Stimulated activated memory B cell treated with anti-CD40 and anti-IgM and Interleukin-4, amounts not matched to agents 10 μg/mL and 1 μg/mL and 100 μg/mL, for 72 hours (primary cell): ENCODE measurements at regions not wholly inside any gene's neighbourhood (a gene's known extent, or its start where the extent isn't known, plus 50 kb on each side); places are given as distances from the start of the nearest gene placed in this dataset.
A peak's percentile ranks its signal among the peaks of the same experiment; 100 is the strongest.

Experiments used
- ATAC-seq: fragments of 150-1000 bp; cut with Tn5 transposase; 2 replicates; pipeline ENCODE4 v1.10.0; 2021
- H3K27ac Mint-ChIP-seq: one replicate; pipeline ENCODE4 v1.8.0; 2022; ENCODE audit warnings: mild to moderate bottlenecking, mixed read lengths
- H3K27me3 Mint-ChIP-seq: one replicate; pipeline ENCODE4 v1.8.0; 2022; ENCODE audit warnings: mixed read lengths
- H3K36me3 Mint-ChIP-seq: one replicate; pipeline ENCODE4 v1.8.0; 2022; ENCODE audit warnings: mixed read lengths
- H3K4me1 Mint-ChIP-seq: one replicate; pipeline ENCODE4 v1.8.0; 2022; ENCODE audit warnings: mixed read lengths
- H3K4me3 Mint-ChIP-seq: one replicate; pipeline ENCODE4 v1.8.0; 2022; ENCODE audit warnings: mild to moderate bottlenecking, moderate library complexity, mixed read lengths
- H3K9me3 Mint-ChIP-seq: one replicate; pipeline ENCODE4 v1.8.0; 2022; ENCODE audit warnings: mixed read lengths

GRCh38 chr2:43126817-43127207 lies 99.6 kb downstream of the ZFP36L2 start:
- Mint-ChIP-seq H3K4me3 (no peak overlapping the region), H3K9me3 (no peaks in the 10 kb centered on the region), H3K36me3 (no peaks in the 10 kb centered on the region), H3K4me1 (peaks cover 82% of the 10 kb centered on the region), H3K27me3 (no peaks in the 10 kb centered on the region), H3K27ac (peak overlapping the region; percentile 65)
- no peak for ATAC-seq

GRCh38 chr2:43125090-43125998 lies 101.1 kb downstream of the ZFP36L2 start:
- ATAC-seq, result no peak
- H3K9me3 Mint-ChIP-seq, result no peaks in the 10 kb centered on the region
- H3K4me1 Mint-ChIP-seq, result peaks cover 67% of the 10 kb centered on the region
- no peaks in the 10 kb centered on the region for H3K36me3 Mint-ChIP-seq
- H3K27ac Mint-ChIP-seq, result peak overlapping the region; percentile 65
- H3K27me3 Mint-ChIP-seq, result no peaks in the 10 kb centered on the region
- H3K4me3 Mint-ChIP-seq, result no peak overlapping the region

DNA sequence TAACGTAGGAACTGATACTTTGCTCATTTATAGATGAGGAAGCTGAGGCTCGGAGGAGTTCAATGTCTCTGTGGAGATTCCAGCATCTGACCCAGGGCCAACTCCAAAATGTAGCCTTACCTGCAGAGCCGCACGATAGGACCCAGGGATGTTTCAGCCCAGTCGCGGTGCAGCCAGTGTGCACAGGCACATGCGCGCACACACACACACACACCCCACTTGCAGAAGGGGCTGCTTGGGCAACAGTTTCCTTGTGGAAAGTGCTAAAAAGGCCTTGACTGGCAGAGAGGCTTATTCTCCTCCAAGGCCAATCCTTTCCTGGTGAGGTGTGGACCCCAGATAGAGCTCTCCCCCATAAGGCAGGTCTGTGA lies 101.7 kb downstream of the ZFP36L2 start:
- Mint-ChIP-seq H3K4me1 (peaks cover 60% of the 10 kb centered on the region), H3K36me3 (no peaks in the 10 kb centered on the region), H3K27me3 (no peaks in the 10 kb centered on the region), H3K27ac (peak overlapping the region; percentile 65), H3K4me3 (no peak overlapping the region), H3K9me3 (no peaks in the 10 kb centered on the region)
- no peak for ATAC-seq

DNA sequence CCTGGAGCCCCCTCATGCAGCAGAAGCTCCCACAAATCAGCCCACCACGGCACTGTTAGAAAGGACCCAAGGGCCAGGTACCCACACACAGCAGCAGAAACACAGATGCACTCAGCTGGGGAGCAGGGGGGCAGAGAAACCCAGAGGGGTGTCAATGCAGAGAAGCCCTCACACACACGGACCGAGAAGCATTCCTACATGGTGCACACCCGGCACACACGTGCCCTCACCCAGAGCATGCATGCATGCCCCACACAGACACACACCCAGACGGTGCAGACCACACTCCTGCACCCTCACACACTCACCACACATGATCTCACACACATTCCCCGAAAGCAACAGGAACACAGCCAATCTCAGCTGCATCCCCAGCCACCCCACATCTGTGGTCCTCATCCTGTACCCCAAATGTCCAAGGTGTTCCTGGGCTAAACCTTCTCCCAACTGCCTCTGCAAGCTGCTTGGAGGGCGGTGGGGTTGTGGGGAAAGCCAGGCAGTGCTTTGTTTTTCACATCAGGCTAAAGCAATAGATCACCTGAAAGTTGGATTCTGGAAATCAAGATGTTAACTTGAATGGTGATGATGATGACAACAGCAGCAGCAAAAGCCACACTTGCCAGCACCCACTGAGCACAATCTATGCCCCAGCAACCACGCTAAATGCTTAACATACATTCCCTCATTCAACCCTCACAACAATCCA lies 102.3 kb downstream of the ZFP36L2 start:
- Mint-ChIP-seq H3K4me3 (no peak overlapping the region), H3K27me3 (no peaks in the 10 kb centered on the region), H3K4me1 (peaks cover 55% of the 10 kb centered on the region), H3K36me3 (no peaks in the 10 kb centered on the region), H3K9me3 (no peaks in the 10 kb centered on the region), H3K27ac (peak overlapping the region; percentile 15)
- ATAC-seq, result no peak

DNA sequence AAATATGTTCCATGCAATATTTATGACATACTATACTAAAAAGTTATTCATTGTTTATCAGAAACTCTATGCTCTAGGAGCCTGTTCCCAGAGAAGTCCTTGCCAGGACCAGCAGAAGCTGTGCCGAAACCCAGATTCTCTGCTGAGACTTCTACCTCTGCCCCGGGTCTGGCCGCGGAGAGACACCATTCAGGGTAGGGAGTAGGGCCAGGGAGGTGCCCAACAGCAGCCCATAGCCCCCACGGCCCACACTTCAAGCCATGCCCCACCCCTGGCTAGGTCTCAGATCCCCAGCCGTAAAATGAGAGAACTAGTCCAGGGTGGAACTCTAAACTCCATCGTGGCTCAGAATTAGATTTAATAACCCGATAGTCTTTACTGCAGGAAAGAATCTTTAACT lies 102.9 kb downstream of the ZFP36L2 start:
- H3K36me3 Mint-ChIP-seq, result peaks cover 4% of the 10 kb centered on the region
- H3K27me3 Mint-ChIP-seq, result no peaks in the 10 kb centered on the region
- H3K4me3 Mint-ChIP-seq, result no peak overlapping the region
- no peak for ATAC-seq
- H3K9me3 Mint-ChIP-seq, result peaks cover 3% of the 10 kb centered on the region
- peak overlapping the region; percentile 15 for H3K27ac Mint-ChIP-seq
- peaks cover 49% of the 10 kb centered on the region for H3K4me1 Mint-ChIP-seq

DNA sequence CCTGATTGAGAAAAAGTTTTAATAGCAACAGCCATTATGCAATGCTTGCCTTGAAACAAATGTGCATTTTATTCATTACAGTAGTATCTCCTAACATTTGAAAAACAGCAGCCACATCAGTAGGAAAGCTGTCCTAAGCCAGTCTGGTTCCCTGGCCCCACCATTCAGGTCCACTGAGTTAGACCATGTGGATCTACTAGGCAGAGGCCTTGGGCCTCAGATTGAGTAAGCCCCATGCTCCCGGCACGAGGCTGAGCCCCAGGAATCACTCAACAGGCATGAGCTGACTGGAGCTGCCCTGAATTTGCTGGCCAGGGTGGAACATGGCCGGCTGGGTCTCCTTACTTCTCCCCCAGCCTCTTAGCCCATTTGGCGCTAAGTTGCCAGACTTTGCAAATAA lies 103.4 kb downstream of the ZFP36L2 start:
- no peaks in the 10 kb centered on the region for H3K27me3 Mint-ChIP-seq
- ATAC-seq, result no peak
- peaks cover 6% of the 10 kb centered on the region for H3K36me3 Mint-ChIP-seq
- H3K27ac Mint-ChIP-seq, result no peak overlapping the region
- peaks cover 3% of the 10 kb centered on the region for H3K9me3 Mint-ChIP-seq
- H3K4me3 Mint-ChIP-seq, result no peak overlapping the region
- H3K4me1 Mint-ChIP-seq, result peaks cover 45% of the 10 kb centered on the region

GRCh38 chr2:43121580-43122314 lies 104.7 kb downstream of the ZFP36L2 start:
- peaks cover 3% of the 10 kb centered on the region for H3K9me3 Mint-ChIP-seq
- no peak for ATAC-seq
- H3K27ac Mint-ChIP-seq, result peak overlapping the region; percentile 19
- H3K4me1 Mint-ChIP-seq, result peaks cover 35% of the 10 kb centered on the region
- no peaks in the 10 kb centered on the region for H3K27me3 Mint-ChIP-seq
- peaks cover 6% of the 10 kb centered on the region for H3K36me3 Mint-ChIP-seq
- H3K4me3 Mint-ChIP-seq, result no peak overlapping the region

- ATAC-seq, result no peak
- H3K27ac Mint-ChIP-seq, result no peak overlapping the region
- peaks cover 6% of the 10 kb centered on the region for H3K36me3 Mint-ChIP-seq
- H3K4me3 Mint-ChIP-seq, result no peak overlapping the region
- H3K9me3 Mint-ChIP-seq, result peaks cover 3% of the 10 kb centered on the region
- H3K27me3 Mint-ChIP-seq, result no peaks in the 10 kb centered on the region
- peaks cover 19% of the 10 kb centered on the region for H3K4me1 Mint-ChIP-seq
Observed at GRCh38 chr2:43119303-43119702, 107.1 kb downstream of the ZFP36L2 start.

- Mint-ChIP-seq H3K27ac (no peak overlapping the region), H3K4me1 (peaks cover 12% of the 10 kb centered on the region), H3K9me3 (peaks cover 3% of the 10 kb centered on the region), H3K36me3 (peaks cover 6% of the 10 kb centered on the region), H3K4me3 (no peak overlapping the region), H3K27me3 (no peaks in the 10 kb centered on the region)
- no peak for ATAC-seq
Observed at GRCh38 chr2:43117521-43118143, 108.8 kb downstream of the ZFP36L2 start.

- H3K27ac Mint-ChIP-seq, result no peak overlapping the region
- no peaks in the 10 kb centered on the region for H3K27me3 Mint-ChIP-seq
- H3K4me1 Mint-ChIP-seq, result peaks cover 8% of the 10 kb centered on the region
- peaks cover 3% of the 10 kb centered on the region for H3K9me3 Mint-ChIP-seq
- no peak overlapping the region for H3K4me3 Mint-ChIP-seq
- no peak for ATAC-seq
- peaks cover 6% of the 10 kb centered on the region for H3K36me3 Mint-ChIP-seq
Observed at GRCh38 chr2:43116988-43117387, 109.4 kb downstream of the ZFP36L2 start.

- H3K4me1 Mint-ChIP-seq, result peaks cover 6% of the 10 kb centered on the region
- ATAC-seq, result no peak
- no peak overlapping the region for H3K27ac Mint-ChIP-seq
Observed at GRCh38 chr2:43115881-43116280, 110.5 kb downstream of the ZFP36L2 start.

GRCh38 chr2:43114210-43114609 lies 112.2 kb downstream of the ZFP36L2 start:
- Mint-ChIP-seq H3K36me3 (peaks cover 6% of the 10 kb centered on the region), H3K9me3 (peaks cover 3% of the 10 kb centered on the region), H3K27ac (peak overlapping the region; percentile 16), H3K4me1 (peaks cover 16% of the 10 kb centered on the region), H3K4me3 (no peak overlapping the region), H3K27me3 (no peaks in the 10 kb centered on the region)
- no peak for ATAC-seq

More at GRCh38 chr2:43115881-43116280, 110.5 kb downstream of the ZFP36L2 start:
- no peak overlapping the region for H3K4me3 Mint-ChIP-seq
- no peaks in the 10 kb centered on the region for H3K27me3 Mint-ChIP-seq
- peaks cover 3% of the 10 kb centered on the region for H3K9me3 Mint-ChIP-seq
- H3K36me3 Mint-ChIP-seq, result peaks cover 6% of the 10 kb centered on the region

DNA sequence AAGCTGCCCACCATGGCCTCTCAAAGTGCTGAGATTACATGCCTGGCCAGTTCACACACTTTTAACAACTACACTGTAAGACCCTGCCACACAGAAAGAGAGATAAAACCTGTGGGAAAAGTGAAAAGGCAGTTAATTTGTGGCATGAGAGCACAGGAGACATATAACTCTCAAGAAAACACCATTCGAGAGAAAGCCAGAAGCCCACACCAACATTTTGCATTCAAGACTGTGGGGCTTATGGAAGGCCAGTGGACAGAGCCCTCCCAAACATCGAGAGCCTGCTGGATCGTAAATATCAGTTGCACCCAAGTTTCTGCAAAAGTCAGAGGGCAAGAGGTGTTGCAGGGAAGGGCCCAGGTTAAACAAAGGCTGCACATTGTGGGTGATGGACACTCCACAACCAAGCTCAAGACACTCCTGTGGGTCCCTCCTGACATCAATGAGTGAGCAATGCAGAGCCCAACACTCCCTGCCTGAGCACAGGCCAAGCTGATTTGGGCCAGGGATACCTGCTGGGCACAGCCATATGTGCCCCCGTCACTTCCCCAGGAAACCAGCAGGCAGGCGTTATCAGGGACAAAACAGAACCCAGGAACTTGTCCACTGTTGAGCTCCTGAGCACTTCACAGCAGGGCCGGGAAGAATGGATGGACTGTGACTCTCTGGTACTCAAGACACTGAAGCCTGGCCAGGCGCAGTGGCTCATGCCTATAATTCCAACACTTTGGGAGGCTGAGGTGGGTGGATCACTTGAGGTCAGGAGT lies 114.4 kb downstream of the ZFP36L2 start:
- no peak overlapping the region for H3K4me3 Mint-ChIP-seq
- no peaks in the 10 kb centered on the region for H3K27me3 Mint-ChIP-seq
- no peak for ATAC-seq
- H3K27ac Mint-ChIP-seq, result no peak overlapping the region
- no peaks in the 10 kb centered on the region for H3K9me3 Mint-ChIP-seq
- H3K36me3 Mint-ChIP-seq, result no peaks in the 10 kb centered on the region
- peaks cover 39% of the 10 kb centered on the region for H3K4me1 Mint-ChIP-seq

DNA sequence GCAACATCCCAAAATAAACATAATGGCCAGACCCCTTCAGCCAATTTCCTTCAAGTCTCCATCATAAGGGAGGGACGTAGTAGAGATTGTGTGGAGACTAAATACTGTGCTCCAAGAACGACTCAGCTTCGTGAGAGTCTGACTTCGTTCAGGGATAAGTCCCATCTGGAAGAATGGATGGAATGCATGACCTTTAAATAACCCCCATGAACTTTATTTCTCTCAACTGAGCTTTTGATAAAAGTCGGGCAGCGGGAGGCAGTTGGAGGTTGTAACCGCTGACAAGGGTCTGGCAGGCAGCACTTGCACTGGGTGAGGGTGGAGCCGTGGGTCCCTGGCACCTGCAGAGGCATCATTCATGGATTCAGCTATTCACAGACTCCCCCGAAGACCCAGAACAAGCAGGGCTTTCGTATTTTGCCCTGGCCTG lies 115.9 kb downstream of the ZFP36L2 start:
- Mint-ChIP-seq H3K27ac (peak overlapping the region; percentile 92), H3K27me3 (no peaks in the 10 kb centered on the region), H3K4me1 (peaks cover 54% of the 10 kb centered on the region), H3K9me3 (no peaks in the 10 kb centered on the region), H3K36me3 (no peaks in the 10 kb centered on the region), H3K4me3 (no peak overlapping the region)
- no peak for ATAC-seq
